Fibroblast of villous mesenchyme (primary cell): ENCODE measurements at regions not wholly inside any gene's neighbourhood (a gene's known extent, or its start where the extent isn't known, plus 50 kb on each side); places are given as distances from the start of the nearest gene placed in this dataset.
"Not testable (repeated sequence)": the region's sequence is repeated elsewhere in the genome, so short reads cannot be mapped to it uniquely, and the experiment has no call there.

ENCODE experiments used
- DNase-seq: peaks from one replicate; pipeline ENCODE4 v3.0.0-alpha.2; 2010; ENCODE audit warnings: low read depth
- H3K4me3 ChIP-seq: 2 replicates; pipeline ENCODE4 v1.5.1; 2011; ENCODE audit warnings: low read depth, mild to moderate bottlenecking, low read length
- TF ChIP-seq, protein P1 (sequence below): IDR thresholded peaks from 2 replicates; pipeline ENCODE4 v1.5.1; 2012; ENCODE audit warnings: low read depth, mild to moderate bottlenecking, low read length; ENCODE audit not compliant: insufficient read depth

DNA sequence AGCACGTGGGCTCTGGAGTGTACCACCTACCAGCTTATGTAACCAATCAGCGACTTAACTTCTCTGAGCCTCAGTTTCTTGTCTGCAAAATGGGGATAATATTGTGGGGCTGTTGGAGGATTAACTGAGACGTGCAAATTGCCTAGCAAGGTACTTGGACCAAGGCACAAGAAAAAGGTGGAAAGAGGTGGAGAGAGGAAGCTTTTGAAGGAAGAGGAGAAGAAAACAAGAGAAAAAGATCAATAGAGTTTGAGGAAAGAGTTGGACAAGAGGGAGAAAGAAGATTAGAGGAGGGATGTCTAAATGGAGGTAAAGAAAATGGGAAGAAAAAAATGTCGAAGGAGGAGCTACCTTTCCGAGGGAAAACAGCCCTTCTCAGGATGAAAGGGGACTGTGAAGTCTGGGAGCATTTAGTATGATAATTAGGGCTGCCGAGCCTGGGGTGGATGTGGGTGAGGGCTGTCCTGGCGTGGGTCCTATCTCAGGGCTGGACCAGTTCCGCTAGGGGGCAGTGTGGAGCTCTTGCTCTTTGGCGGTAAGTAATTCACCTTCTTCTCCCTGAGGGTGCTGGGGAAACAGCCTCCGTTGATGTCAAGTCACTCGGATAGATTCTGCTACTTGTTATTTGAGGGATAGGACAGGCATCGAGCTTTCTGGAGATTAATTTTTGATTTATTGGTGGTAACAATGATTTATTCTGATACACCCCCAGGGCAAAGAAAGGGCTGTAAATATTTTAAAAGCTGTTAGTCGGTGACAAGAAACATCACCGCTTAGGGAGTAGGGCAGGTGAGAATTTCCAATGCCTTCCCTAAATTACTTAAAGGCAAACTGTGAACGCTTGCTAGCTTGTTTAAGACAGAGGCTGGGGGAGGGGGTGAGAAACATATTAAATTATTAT lies 79.0 kb upstream of the NFASC start:
- TF ChIP-seq, protein P1, sequence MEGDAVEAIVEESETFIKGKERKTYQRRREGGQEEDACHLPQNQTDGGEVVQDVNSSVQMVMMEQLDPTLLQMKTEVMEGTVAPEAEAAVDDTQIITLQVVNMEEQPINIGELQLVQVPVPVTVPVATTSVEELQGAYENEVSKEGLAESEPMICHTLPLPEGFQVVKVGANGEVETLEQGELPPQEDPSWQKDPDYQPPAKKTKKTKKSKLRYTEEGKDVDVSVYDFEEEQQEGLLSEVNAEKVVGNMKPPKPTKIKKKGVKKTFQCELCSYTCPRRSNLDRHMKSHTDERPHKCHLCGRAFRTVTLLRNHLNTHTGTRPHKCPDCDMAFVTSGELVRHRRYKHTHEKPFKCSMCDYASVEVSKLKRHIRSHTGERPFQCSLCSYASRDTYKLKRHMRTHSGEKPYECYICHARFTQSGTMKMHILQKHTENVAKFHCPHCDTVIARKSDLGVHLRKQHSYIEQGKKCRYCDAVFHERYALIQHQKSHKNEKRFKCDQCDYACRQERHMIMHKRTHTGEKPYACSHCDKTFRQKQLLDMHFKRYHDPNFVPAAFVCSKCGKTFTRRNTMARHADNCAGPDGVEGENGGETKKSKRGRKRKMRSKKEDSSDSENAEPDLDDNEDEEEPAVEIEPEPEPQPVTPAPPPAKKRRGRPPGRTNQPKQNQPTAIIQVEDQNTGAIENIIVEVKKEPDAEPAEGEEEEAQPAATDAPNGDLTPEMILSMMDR = peak; percentile 85
- peak; percentile 53 for DNase-seq
- H3K4me3 ChIP-seq = no peak overlapping the region

DNA sequence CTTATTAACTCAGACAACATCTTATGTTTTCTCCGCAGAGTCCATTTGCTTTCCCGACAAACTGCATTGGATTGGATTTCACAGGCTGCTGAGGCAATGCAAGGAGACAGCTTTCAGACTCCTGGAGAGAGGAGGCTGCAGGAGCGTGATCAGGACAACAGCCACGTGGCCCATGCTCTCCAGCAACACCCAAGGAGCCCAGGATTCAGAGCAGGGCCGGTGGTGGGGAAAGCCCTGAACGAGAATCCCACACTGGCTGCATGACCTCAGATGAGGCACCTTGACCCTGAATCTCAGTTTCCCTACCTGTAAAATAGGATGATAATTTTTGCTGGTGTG lies 78.3 kb upstream of the NFASC start:
- no peak overlapping the region for H3K4me3 ChIP-seq
- TF ChIP-seq, protein P1 = no peak
- no peak for DNase-seq

DNA sequence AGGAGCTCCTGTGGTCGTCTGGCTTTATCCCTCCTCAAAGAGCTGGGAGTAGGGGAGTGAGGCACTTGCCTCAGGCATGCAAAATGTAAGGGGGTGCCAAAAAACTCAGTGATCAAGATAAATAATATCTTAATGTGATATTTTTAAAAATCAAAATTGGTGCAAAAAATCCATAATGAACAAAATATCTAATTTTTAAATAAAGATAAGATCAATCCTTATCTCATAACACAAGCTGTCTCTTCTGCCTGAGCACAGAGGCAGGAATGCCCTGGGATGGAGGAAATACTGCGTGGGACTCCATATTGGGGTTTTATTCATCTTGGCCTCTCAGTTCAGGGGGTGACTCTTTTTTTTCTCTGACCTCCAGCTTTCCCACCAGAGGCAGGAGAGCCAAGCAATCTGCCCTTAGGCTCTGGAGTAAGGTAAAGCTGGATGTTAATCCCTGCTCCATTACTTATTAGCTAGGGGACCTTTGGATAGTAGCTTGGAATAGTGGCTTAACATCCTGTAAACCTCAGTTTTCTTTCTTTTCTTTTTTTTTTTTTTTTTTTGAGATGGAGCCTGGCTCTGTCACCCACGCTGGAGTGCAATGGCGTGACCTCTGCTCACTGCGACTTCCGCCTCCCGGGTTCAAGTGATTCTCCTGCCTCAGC lies 77.3 kb upstream of the NFASC start:
- H3K4me3 ChIP-seq = no peak overlapping the region
- TF ChIP-seq, protein P1 = no peak
- DNase-seq = no peak

DNA sequence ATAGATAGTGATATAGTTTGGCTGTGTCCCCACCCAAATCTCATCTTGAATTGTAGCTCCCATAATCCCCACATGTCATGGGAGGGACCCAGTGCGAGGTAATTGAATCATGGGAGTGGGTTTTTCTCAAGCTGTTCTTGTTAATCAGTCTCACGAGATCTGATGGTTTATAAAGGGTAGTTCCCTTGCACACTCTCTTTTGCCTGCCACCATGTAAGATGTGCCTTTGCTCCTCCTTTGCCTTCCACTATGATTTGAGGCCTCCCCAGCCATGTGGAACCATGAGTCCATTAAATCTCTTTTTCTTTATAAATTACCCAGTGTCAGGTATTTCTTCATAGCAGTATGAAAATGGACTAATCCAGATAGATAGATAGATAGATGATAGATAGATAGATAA lies 73.8 kb upstream of the NFASC start:
- DNase-seq, H3K4me3 ChIP-seq: not testable (repeated sequence)

DNA sequence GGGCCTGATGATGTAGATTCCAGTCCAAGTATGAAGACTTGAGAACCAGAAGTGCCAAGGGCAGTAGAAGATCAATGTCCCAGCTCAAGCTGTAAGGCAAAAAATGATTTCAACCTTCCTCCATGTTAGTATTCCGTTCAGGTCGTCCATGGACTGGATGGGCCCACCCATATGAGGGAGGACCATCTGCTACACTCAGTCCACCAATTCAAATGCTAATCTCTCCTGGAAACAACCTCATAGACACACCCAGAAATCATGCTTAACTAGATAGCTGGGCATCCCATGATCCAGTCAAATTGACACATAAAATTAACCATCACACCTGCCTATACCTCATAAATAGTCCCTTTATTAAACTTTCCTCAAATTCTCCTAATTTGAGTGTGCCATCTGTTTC lies 73.3 kb upstream of the NFASC start:
- DNase-seq = no peak
- TF ChIP-seq, protein P1 = no peak
- no peak overlapping the region for H3K4me3 ChIP-seq

DNA sequence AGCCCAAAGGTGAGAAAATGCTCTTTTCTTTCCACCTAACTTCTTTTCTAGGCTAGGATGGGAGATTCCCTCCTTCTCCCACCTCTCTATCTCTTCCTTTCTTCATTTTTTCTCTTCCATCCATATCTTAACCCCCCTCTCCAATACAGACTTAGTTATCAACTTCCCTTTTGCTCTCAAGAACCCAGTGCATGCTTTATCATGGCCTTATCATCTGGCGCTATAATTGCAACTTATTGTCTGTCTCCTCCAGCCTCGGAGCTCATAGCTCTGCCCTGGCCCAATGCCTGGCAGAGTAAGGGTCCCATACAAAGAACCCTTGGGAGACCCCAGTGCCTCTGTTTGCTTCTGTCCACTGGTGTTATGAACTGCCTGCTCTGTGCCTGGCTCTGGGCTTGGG lies 71.0 kb upstream of the NFASC start:
- no peak overlapping the region for H3K4me3 ChIP-seq
- TF ChIP-seq, protein P1 = no peak
- no peak for DNase-seq

DNA sequence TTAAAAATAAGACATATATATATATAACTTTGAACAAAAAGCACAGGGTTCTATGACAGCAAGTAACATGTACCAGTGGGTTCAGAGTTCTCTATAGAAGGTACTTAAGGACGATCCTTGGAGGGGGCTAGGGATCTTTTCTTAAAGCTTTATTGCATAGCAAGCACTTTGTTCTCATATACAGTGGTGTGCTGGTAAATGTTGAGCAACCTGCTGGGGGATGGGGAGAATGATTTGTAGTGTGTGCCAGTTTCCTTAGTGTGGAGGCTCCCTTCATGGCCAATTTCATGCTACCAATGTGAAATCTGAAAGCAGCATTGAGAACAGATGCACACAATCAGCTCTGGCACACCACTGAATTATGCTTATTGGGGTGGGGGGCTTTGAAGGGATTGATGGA lies 69.5 kb upstream of the NFASC start:
- H3K4me3 ChIP-seq = no peak overlapping the region
- TF ChIP-seq, protein P1 = no peak
- DNase-seq = no peak
